Fibroblast of mammary gland (primary cell): ENCODE measurements at regions not wholly inside any gene's neighbourhood (a gene's known extent, or its start where the extent isn't known, plus 50 kb on each side); places are given as distances from the start of the nearest gene placed in this dataset.

Experiments
- DNase-seq: peaks from one replicate; pipeline ENCODE4 v3.0.0-alpha.2; 2010; ENCODE audit warnings: low read depth
- H3K4me3 ChIP-seq: 2 replicates; pipeline ENCODE4 v1.5.1; 2011; ENCODE audit warnings: low read depth, mild to moderate bottlenecking, low read length, moderate library complexity; ENCODE audit not compliant: control insufficient read depth
- CTCF ChIP-seq: conservative IDR thresholded peaks from 2 replicates; pipeline ENCODE4 v1.5.1; 2011; ENCODE audit warnings: low read depth, low read length, inconsistent platforms; ENCODE audit not compliant: control insufficient read depth, insufficient read depth

- DNase-seq, result no peak
- TF ChIP-seq CTCF, result no peak
- H3K4me3 ChIP-seq, result no peak overlapping the region
These were observed 120.2 kb upstream of the RASA1 start for GRCh38 chr5:87147441-87147840.

GRCh38 chr5:87150630-87151029 lies 117.1 kb upstream of the RASA1 start:
- DNase-seq, result peak; percentile 27

GRCh38 chr5:87151547-87151946 lies 116.1 kb upstream of the RASA1 start:
- no peak for TF ChIP-seq CTCF
- DNase-seq, result peak; percentile 97
- no peak overlapping the region for H3K4me3 ChIP-seq

More at GRCh38 chr5:87150630-87151029, 117.1 kb upstream of the RASA1 start:
- no peak overlapping the region for H3K4me3 ChIP-seq
- TF ChIP-seq CTCF, result no peak

- no peak for TF ChIP-seq CTCF
- no peak overlapping the region for H3K4me3 ChIP-seq
- DNase-seq, result no peak
These were observed 114.8 kb upstream of the RASA1 start for GRCh38 chr5:87152886-87153285.

GRCh38 chr5:87154191-87154590 lies 113.5 kb upstream of the RASA1 start:
- DNase-seq, result peak; percentile 12

GRCh38 chr5:87155106-87155505 lies 112.6 kb upstream of the RASA1 start:
- no peak overlapping the region for H3K4me3 ChIP-seq
- TF ChIP-seq CTCF, result no peak
- DNase-seq, result no peak

More at GRCh38 chr5:87154191-87154590, 113.5 kb upstream of the RASA1 start:
- no peak overlapping the region for H3K4me3 ChIP-seq
- no peak for TF ChIP-seq CTCF

- no peak overlapping the region for H3K4me3 ChIP-seq
- DNase-seq, result peak; percentile 14
- no peak for TF ChIP-seq CTCF
These were observed 111.1 kb upstream of the RASA1 start for GRCh38 chr5:87156631-87157030.
